Ascending aorta (tissue), 2 donors: ENCODE measurements at regions not wholly inside any gene's neighbourhood (a gene's known extent, or its start where the extent isn't known, plus 50 kb on each side); places are given as distances from the start of the nearest gene placed in this dataset.

ENCODE experiments used
- DNase-seq, 2 donors: peaks; one replicate each; pipeline ENCODE4 v3.0.0-alpha.2; 2019; ENCODE audit warnings: low spot score in 2 of 2
- H3K27ac ChIP-seq, 2 donors: fragments of 200-600 bp; sonication (generic); one replicate each; pipeline ENCODE4 v1.5.1; 2016 to 2017; ENCODE audit warnings: mild to moderate bottlenecking in 1 of 2
- H3K27me3 ChIP-seq: fragments of 200-600 bp; sonication (generic); one replicate; pipeline ENCODE4 v1.5.1; 2017
- H3K36me3 ChIP-seq, 2 donors: fragments of 200-600 bp; sonication (generic); one replicate each; pipeline ENCODE4 v1.5.1; 2016
- H3K4me1 ChIP-seq, 2 donors: fragments of 200-600 bp; sonication (generic); one replicate each; pipeline ENCODE4 v1.5.1; 2016 to 2017; ENCODE audit warnings: mild to moderate bottlenecking in 1 of 2
- H3K4me3 ChIP-seq, 2 donors: fragments of 200-600 bp; sonication (generic); one replicate each; pipeline ENCODE4 v1.5.1; 2016 to 2017; ENCODE audit warnings: mild to moderate bottlenecking in 1 of 2
- H3K9me3 ChIP-seq, 2 donors: fragments of 200-600 bp; sonication (generic); one replicate each; pipeline ENCODE4 v1.5.1; 2016
- intact Hi-C: fragments of 100-400 bp; cut with DNase I; formaldehyde crosslinking; loops from one replicate; pipeline ENCODE4 v1.15.1; 2023
- TF ChIP-seq, protein P1 (sequence below), 3 experiments: fragments of 200-600 bp in 2 of 3; fragments of 450-650 bp in 1 of 3; sonication (generic) in 2 of 3; IDR thresholded peaks; one replicate each; pipeline ENCODE4 v1.5.1; 2016 to 2019; ENCODE audit warnings: antibody characterized with exemption in 3 of 3, mild to moderate bottlenecking in 1 of 3, moderate library complexity in 1 of 3

GRCh38 chr6:56297022-56297989, 49.9 kb upstream of the COL21A1 start:
- H3K27me3 ChIP-seq: no peaks in the 10 kb centered on the region
- DNase-seq: no peak
- H3K36me3 ChIP-seq: no peaks in the 10 kb centered on the region
- H3K4me1 ChIP-seq: peaks cover 0 to 2% of the 10 kb centered on the region in 2 donors
- no peaks in the 10 kb centered on the region for H3K9me3 ChIP-seq
- no peak overlapping the region for H3K27ac ChIP-seq
- TF ChIP-seq, protein P1, sequence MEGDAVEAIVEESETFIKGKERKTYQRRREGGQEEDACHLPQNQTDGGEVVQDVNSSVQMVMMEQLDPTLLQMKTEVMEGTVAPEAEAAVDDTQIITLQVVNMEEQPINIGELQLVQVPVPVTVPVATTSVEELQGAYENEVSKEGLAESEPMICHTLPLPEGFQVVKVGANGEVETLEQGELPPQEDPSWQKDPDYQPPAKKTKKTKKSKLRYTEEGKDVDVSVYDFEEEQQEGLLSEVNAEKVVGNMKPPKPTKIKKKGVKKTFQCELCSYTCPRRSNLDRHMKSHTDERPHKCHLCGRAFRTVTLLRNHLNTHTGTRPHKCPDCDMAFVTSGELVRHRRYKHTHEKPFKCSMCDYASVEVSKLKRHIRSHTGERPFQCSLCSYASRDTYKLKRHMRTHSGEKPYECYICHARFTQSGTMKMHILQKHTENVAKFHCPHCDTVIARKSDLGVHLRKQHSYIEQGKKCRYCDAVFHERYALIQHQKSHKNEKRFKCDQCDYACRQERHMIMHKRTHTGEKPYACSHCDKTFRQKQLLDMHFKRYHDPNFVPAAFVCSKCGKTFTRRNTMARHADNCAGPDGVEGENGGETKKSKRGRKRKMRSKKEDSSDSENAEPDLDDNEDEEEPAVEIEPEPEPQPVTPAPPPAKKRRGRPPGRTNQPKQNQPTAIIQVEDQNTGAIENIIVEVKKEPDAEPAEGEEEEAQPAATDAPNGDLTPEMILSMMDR (IDR thresholded peaks at IDR 0.05): no peak
- intact Hi-C loops: no loop called here
- H3K4me3 ChIP-seq: no peak overlapping the region
